K562 (cell line): ENCODE measurements at regions not wholly inside any gene's neighbourhood (a gene's known extent, or its start where the extent isn't known, plus 50 kb on each side); places are given as distances from the start of the nearest gene placed in this dataset.

Experiments used
- IRF9 ChIP-seq: fragments of 450-650 bp; IDR thresholded peaks from 2 replicates; pipeline ENCODE4 v1.6.1; 2016; ENCODE audit warnings: missing biosample characterization, missing genetic modification characterization
- MYNN ChIP-seq, 2 experiments: sonication (generic); formaldehyde crosslinking in 1 of 2; IDR thresholded peaks; 2 replicates each; pipeline versions ENCODE4 v1.5.0 to v1.6.1; 2016 to 2020; ENCODE audit warnings: antibody characterized with exemption in 1 of 2, missing genetic modification reagents in 1 of 2
- TGIF2 ChIP-seq: sonication (generic); formaldehyde crosslinking; IDR thresholded peaks from 2 replicates; pipeline ENCODE4 v1.8.1; 2022; ENCODE audit warnings: mild to moderate bottlenecking, missing genetic modification reagents, moderate library complexity
- ZFP36 ChIP-seq: fragments of 150-350 bp; IDR thresholded peaks from 2 replicates; pipeline ENCODE4 v1.6.1; 2018; ENCODE audit warnings: low read length, low read depth; ENCODE audit not compliant: partially characterized antibody
- ZNF398 ChIP-seq: fragments of 250-450 bp; sonication (Bioruptor Pico); IDR thresholded peaks from 2 replicates; pipeline ENCODE4 v1.8.0; 2021; ENCODE audit warnings: moderate library complexity, mild to moderate bottlenecking, inconsistent platforms
- TF ChIP-seq, protein P1 (sequence below): fragments of 250-450 bp; sonication (Bioruptor Pico); IDR thresholded peaks from 2 replicates; pipeline ENCODE4 v1.9.0; 2021; ENCODE audit warnings: mild to moderate bottlenecking, inconsistent platforms
- TF ChIP-seq, protein P2 (sequence below), 2 experiments: fragments of 450-650 bp; formaldehyde crosslinking in 1 of 2; IDR thresholded peaks; 2 replicates each; pipeline versions ENCODE4 v1.4.0 to v1.6.1; 2014 to 2020; ENCODE audit warnings: mild to moderate bottlenecking in 2 of 2, borderline replicate concordance in 1 of 2, low read depth in 1 of 2
- TF ChIP-seq, protein P3 (sequence below), 3 experiments: IDR thresholded peaks in 2 of 3; conservative IDR thresholded peaks in 1 of 3; 2 replicates each; pipeline ENCODE4 v1.5.1; 2011 to 2012; ENCODE audit warnings: low read length in 3 of 3, mild to moderate bottlenecking in 3 of 3, control low read depth in 2 of 3, improper control_type of control experiment in 1 of 3, inconsistent platforms in 1 of 3, low read depth in 1 of 3, mixed read lengths in 1 of 3, moderate library complexity in 1 of 3; ENCODE audit not compliant: insufficient read depth in 2 of 3

GRCh38 chr22:33126881-33127280 lies 68.7 kb upstream of the SYN3 start:
- TF ChIP-seq, protein P1, sequence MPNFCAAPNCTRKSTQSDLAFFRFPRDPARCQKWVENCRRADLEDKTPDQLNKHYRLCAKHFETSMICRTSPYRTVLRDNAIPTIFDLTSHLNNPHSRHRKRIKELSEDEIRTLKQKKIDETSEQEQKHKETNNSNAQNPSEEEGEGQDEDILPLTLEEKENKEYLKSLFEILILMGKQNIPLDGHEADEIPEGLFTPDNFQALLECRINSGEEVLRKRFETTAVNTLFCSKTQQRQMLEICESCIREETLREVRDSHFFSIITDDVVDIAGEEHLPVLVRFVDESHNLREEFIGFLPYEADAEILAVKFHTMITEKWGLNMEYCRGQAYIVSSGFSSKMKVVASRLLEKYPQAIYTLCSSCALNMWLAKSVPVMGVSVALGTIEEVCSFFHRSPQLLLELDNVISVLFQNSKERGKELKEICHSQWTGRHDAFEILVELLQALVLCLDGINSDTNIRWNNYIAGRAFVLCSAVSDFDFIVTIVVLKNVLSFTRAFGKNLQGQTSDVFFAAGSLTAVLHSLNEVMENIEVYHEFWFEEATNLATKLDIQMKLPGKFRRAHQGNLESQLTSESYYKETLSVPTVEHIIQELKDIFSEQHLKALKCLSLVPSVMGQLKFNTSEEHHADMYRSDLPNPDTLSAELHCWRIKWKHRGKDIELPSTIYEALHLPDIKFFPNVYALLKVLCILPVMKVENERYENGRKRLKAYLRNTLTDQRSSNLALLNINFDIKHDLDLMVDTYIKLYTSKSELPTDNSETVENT, result no peak
- no peak for TF ChIP-seq MYNN (IDR thresholded peaks at IDR 0.05)
- no peak for TF ChIP-seq MYNN (CRISPR knock-in tag; IDR thresholded peaks at IDR 0.05)
- TF ChIP-seq, protein P2, sequence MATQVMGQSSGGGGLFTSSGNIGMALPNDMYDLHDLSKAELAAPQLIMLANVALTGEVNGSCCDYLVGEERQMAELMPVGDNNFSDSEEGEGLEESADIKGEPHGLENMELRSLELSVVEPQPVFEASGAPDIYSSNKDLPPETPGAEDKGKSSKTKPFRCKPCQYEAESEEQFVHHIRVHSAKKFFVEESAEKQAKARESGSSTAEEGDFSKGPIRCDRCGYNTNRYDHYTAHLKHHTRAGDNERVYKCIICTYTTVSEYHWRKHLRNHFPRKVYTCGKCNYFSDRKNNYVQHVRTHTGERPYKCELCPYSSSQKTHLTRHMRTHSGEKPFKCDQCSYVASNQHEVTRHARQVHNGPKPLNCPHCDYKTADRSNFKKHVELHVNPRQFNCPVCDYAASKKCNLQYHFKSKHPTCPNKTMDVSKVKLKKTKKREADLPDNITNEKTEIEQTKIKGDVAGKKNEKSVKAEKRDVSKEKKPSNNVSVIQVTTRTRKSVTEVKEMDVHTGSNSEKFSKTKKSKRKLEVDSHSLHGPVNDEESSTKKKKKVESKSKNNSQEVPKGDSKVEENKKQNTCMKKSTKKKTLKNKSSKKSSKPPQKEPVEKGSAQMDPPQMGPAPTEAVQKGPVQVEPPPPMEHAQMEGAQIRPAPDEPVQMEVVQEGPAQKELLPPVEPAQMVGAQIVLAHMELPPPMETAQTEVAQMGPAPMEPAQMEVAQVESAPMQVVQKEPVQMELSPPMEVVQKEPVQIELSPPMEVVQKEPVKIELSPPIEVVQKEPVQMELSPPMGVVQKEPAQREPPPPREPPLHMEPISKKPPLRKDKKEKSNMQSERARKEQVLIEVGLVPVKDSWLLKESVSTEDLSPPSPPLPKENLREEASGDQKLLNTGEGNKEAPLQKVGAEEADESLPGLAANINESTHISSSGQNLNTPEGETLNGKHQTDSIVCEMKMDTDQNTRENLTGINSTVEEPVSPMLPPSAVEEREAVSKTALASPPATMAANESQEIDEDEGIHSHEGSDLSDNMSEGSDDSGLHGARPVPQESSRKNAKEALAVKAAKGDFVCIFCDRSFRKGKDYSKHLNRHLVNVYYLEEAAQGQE (IDR thresholded peaks at IDR 0.05; ENCODE audit: borderline replicate concordance), result no peak
- TF ChIP-seq, protein P2 (CRISPR knock-in tag; IDR thresholded peaks at IDR 0.05; ENCODE audit: low read depth), result no peak
- TF ChIP-seq, protein P3, sequence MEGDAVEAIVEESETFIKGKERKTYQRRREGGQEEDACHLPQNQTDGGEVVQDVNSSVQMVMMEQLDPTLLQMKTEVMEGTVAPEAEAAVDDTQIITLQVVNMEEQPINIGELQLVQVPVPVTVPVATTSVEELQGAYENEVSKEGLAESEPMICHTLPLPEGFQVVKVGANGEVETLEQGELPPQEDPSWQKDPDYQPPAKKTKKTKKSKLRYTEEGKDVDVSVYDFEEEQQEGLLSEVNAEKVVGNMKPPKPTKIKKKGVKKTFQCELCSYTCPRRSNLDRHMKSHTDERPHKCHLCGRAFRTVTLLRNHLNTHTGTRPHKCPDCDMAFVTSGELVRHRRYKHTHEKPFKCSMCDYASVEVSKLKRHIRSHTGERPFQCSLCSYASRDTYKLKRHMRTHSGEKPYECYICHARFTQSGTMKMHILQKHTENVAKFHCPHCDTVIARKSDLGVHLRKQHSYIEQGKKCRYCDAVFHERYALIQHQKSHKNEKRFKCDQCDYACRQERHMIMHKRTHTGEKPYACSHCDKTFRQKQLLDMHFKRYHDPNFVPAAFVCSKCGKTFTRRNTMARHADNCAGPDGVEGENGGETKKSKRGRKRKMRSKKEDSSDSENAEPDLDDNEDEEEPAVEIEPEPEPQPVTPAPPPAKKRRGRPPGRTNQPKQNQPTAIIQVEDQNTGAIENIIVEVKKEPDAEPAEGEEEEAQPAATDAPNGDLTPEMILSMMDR (IDR thresholded peaks at IDR 0.05 in 2 of 3, conservative IDR thresholded peaks at IDR 0.05 in 1 of 3; ENCODE audit: insufficient read depth in 2 of 3, low read depth in 1 of 3, low read length in 3 of 3), result peak in 1 of 3 experiments; percentile 10; a peak in 2 of 6 replicates
- TF ChIP-seq ZFP36, result no peak
- TF ChIP-seq IRF9 (tag), result no peak
- no peak for TF ChIP-seq ZNF398 (CRISPR knock-in tag)
- TF ChIP-seq TGIF2 (CRISPR knock-in tag), result no peak
